Mammary epithelial cell (primary cell): ENCODE measurements at regions not wholly inside any gene's neighbourhood (a gene's known extent, or its start where the extent isn't known, plus 50 kb on each side); places are given as distances from the start of the nearest gene placed in this dataset.

Experiments
- EZH2 ChIP-seq: IDR thresholded peaks from 2 replicates; pipeline ENCODE4 v1.6.1; 2012; ENCODE audit warnings: low read length, inconsistent platforms, borderline replicate concordance
- TF ChIP-seq, protein P1 (sequence below), 2 donors: IDR thresholded peaks in 1 of 2; conservative IDR thresholded peaks in 1 of 2; 2 replicates each; pipeline ENCODE4 v1.5.1; 2011 to 2012; ENCODE audit warnings: inconsistent platforms in 2 of 2, low read length in 2 of 2, mild to moderate bottlenecking in 2 of 2, control low read depth in 1 of 2, low read depth in 1 of 2; ENCODE audit not compliant: insufficient read depth in 1 of 2; ENCODE audit errors: extremely low read depth in 1 of 2

DNA sequence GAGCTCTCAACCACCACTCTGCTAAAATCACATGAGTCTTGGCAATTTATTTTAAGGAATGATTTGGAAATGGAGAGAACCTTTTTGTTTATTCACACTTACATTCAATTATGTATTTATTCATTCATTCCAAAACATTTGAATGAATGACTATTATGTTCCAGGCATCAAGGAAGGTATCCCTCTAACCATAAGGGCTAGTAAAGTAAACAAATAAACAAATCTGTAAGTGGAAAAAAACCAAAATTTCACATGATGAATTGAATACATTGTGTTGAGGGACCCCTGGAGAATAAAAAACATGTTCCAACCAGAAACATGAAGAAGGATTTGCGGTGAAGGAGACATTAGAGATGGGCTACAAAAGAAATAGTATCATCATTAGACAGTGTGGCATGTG, 677.8 kb downstream of the TOX3 start:
- TF ChIP-seq, protein P1, sequence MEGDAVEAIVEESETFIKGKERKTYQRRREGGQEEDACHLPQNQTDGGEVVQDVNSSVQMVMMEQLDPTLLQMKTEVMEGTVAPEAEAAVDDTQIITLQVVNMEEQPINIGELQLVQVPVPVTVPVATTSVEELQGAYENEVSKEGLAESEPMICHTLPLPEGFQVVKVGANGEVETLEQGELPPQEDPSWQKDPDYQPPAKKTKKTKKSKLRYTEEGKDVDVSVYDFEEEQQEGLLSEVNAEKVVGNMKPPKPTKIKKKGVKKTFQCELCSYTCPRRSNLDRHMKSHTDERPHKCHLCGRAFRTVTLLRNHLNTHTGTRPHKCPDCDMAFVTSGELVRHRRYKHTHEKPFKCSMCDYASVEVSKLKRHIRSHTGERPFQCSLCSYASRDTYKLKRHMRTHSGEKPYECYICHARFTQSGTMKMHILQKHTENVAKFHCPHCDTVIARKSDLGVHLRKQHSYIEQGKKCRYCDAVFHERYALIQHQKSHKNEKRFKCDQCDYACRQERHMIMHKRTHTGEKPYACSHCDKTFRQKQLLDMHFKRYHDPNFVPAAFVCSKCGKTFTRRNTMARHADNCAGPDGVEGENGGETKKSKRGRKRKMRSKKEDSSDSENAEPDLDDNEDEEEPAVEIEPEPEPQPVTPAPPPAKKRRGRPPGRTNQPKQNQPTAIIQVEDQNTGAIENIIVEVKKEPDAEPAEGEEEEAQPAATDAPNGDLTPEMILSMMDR (conservative IDR thresholded peaks at IDR 0.05 in 1 of 2, IDR thresholded peaks at IDR 0.05 in 1 of 2; ENCODE audit: extremely low read depth in 1 of 2, insufficient read depth in 1 of 2, low read depth in 1 of 2, low read length in 2 of 2) = no peak
- no peak for TF ChIP-seq EZH2
